ENCODE measurements at regions not wholly inside any gene's neighbourhood (a gene's known extent, or its start where the extent isn't known, plus 50 kb on each side); places are given as distances from the start of the nearest gene placed in this dataset.

- no peak for DNase-seq (ENCODE audit: low read depth)
Measured at GRCh38 chr7:142332421-142332820, 74.6 kb upstream of the PRSS58 start.

GRCh38 chr7:142331941-142332340 lies 74.1 kb upstream of the PRSS58 start:
- DNase-seq (ENCODE audit: low read depth): no peak

GRCh38 chr7:142329062-142329790 lies 71.4 kb upstream of the PRSS58 start:
- DNase-seq (ENCODE audit: low read depth): no peak

- DNase-seq (ENCODE audit: low read depth): no peak
Measured at GRCh38 chr7:142328551-142328950, 70.7 kb upstream of the PRSS58 start.

GRCh38 chr7:142327628-142328405 lies 70.0 kb upstream of the PRSS58 start:
- no peak for DNase-seq (ENCODE audit: low read depth)

GRCh38 chr7:142323706-142324105 lies 65.8 kb upstream of the PRSS58 start:
- no peak for DNase-seq (ENCODE audit: low read depth)

GRCh38 chr7:142321391-142321790 lies 63.5 kb upstream of the PRSS58 start:
- DNase-seq (ENCODE audit: low read depth): no peak

- DNase-seq (ENCODE audit: low read depth): no peak
Measured at GRCh38 chr7:142320883-142321282, 63.0 kb upstream of the PRSS58 start.

GRCh38 chr7:142319970-142320369 lies 62.1 kb upstream of the PRSS58 start:
- DNase-seq (ENCODE audit: low read depth): no peak

GRCh38 chr7:142314281-142314680 lies 56.4 kb upstream of the PRSS58 start:
- DNase-seq (ENCODE audit: low read depth): no peak

- DNase-seq (ENCODE audit: low read depth): no peak
Measured at GRCh38 chr7:142313528-142313927, 55.7 kb upstream of the PRSS58 start.

- DNase-seq (ENCODE audit: low read depth): no peak
Measured at GRCh38 chr7:142311876-142312275, 54.0 kb upstream of the PRSS58 start.

GRCh38 chr7:142308918-142309317 lies 51.1 kb upstream of the PRSS58 start:
- no peak for DNase-seq (ENCODE audit: low read depth)

- no peak for DNase-seq (ENCODE audit: low read depth)
Measured at GRCh38 chr7:142308326-142308725, 50.5 kb upstream of the PRSS58 start.

Data from fibroblast of the conjunctiva (primary cell).